ENCODE measurements at regions not wholly inside any gene's neighbourhood (a gene's known extent, or its start where the extent isn't known, plus 50 kb on each side); places are given as distances from the start of the nearest gene placed in this dataset.
"Not testable (repeated sequence)": the region's sequence is repeated elsewhere in the genome, so short reads cannot be mapped to it uniquely, and the experiment has no call there.

GRCh38 chr5:2832394-2832793 lies 80.9 kb upstream of the IRX2 start:
- H4K20me1 ChIP-seq (ENCODE audit: insufficient read depth, low read depth, low read length) = no peaks in the 10 kb centered on the region
- DNase-seq = no peak
- H3K36me3 ChIP-seq (ENCODE audit: insufficient read depth, low read length) = no peaks in the 10 kb centered on the region
- H3K9me3 ChIP-seq (ENCODE audit: low read length) = no peaks in the 10 kb centered on the region; the same call in none of the 2 replicates
- H3K4me3 ChIP-seq (ENCODE audit: low read length) = no peak overlapping the region
- H3K4me1 ChIP-seq (ENCODE audit: low read length) = no peaks in the 10 kb centered on the region
- no peak overlapping the region for H2AFZ ChIP-seq (ENCODE audit: low read length)
- no peak overlapping the region for H3K4me2 ChIP-seq (ENCODE audit: low read depth, low read length, poor library complexity, severe bottlenecking)
- H3K9ac ChIP-seq (ENCODE audit: low read length) = no peak overlapping the region
- no peaks in the 10 kb centered on the region for H3K79me2 ChIP-seq (ENCODE audit: low read length)
- H3K27me3 ChIP-seq (ENCODE audit: low read length) = no peaks in the 10 kb centered on the region
- no peak overlapping the region for H3K27ac ChIP-seq (ENCODE audit: low read length)
- no peaks in the 10 kb centered on the region for H3K9me2 ChIP-seq (replicated peaks; ENCODE audit: insufficient read depth, low read length)

GRCh38 chr5:2829239-2829638 lies 77.8 kb upstream of the IRX2 start:
- H3K9ac ChIP-seq (ENCODE audit: low read length) = no peak overlapping the region
- no peak for DNase-seq
- peaks cover 4% of the 10 kb centered on the region for H3K9me3 ChIP-seq (ENCODE audit: low read length)
- H3K4me2 ChIP-seq (ENCODE audit: low read depth, low read length, poor library complexity, severe bottlenecking) = no peak overlapping the region
- no peaks in the 10 kb centered on the region for H3K79me2 ChIP-seq (ENCODE audit: low read length)
- no peak overlapping the region for H3K4me3 ChIP-seq (ENCODE audit: low read length)
- no peak overlapping the region for H2AFZ ChIP-seq (ENCODE audit: low read length)
- no peaks in the 10 kb centered on the region for H4K20me1 ChIP-seq (ENCODE audit: insufficient read depth, low read depth, low read length)
- H3K36me3 ChIP-seq (ENCODE audit: insufficient read depth, low read length) = no peaks in the 10 kb centered on the region
- no peaks in the 10 kb centered on the region for H3K27me3 ChIP-seq (ENCODE audit: low read length)
- H3K27ac ChIP-seq (ENCODE audit: low read length) = no peak overlapping the region
- H3K4me1 ChIP-seq (ENCODE audit: low read length) = no peaks in the 10 kb centered on the region
- no peaks in the 10 kb centered on the region for H3K9me2 ChIP-seq (replicated peaks; ENCODE audit: insufficient read depth, low read length)

DNA sequence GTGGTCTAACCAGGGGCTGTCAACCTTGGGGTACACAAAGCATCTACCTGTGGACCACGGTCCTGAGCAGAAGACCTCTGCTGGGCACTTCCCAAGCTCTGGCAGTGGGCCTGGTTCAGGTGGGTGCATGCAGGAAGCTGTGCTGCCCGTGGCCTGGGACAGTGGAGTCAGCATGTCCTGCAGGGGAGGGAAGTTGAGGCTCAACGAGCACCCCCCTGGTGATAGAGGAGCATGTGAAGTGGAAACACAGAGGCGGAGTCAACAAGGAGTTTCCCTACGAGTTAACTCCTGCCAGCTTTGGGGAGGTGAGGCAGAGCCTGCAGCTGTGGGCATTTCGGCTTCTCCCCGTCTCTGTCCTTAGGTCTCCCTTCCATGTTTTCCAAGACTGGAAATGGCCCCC lies 67.5 kb upstream of the IRX2 start:
- Histone ChIP-seq H4K20me1 (ENCODE audit: insufficient read depth, low read depth, low read length) (no peaks in the 10 kb centered on the region), H3K4me3 (ENCODE audit: low read length) (no peak overlapping the region), H3K9me2 (replicated peaks; ENCODE audit: insufficient read depth, low read length) (no peaks in the 10 kb centered on the region), H3K27me3 (ENCODE audit: low read length) (no peaks in the 10 kb centered on the region), H3K9me3 (ENCODE audit: low read length) (no peaks in the 10 kb centered on the region; the same call in 1 of the 2 replicates), H2AFZ (ENCODE audit: low read length) (no peak overlapping the region), H3K4me1 (ENCODE audit: low read length) (no peaks in the 10 kb centered on the region), H3K27ac (ENCODE audit: low read length) (no peak overlapping the region), H3K9ac (ENCODE audit: low read length) (no peak overlapping the region), H3K36me3 (ENCODE audit: insufficient read depth, low read length) (no peaks in the 10 kb centered on the region), H3K79me2 (ENCODE audit: low read length) (no peaks in the 10 kb centered on the region), H3K4me2 (ENCODE audit: low read depth, low read length, poor library complexity, severe bottlenecking) (no peak overlapping the region)
- DNase-seq = no peak

DNA sequence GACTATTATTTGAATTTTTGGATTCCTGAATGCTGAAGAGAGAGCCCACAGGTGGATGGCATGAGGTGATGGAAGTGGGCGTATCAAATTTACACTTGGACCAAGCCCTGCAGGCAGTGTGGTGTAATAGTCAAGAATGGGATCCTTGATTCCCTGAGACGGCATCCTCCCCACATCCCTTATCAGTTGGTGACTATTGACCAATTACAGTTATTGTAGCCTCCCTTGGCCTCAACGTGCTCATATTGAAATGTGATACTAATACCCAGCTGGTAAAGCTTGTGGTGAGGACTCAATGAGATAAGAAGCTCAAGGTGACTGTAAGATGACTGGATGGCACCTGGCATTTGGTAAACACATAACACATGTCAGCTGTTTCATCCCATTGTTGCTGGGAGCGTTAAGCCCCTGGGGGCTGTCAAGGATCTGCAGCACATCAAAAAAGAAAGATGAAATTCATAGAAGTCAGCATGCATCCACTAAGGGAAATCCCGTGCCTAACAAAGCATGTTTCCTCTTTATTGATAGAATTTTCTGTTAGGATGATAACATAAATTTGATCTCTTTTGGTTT lies 65.6 kb upstream of the IRX2 start:
- H3K4me1 ChIP-seq (ENCODE audit: low read length) = no peaks in the 10 kb centered on the region
- no peaks in the 10 kb centered on the region; the same call in 1 of the 2 replicates for H3K9me3 ChIP-seq (ENCODE audit: low read length)
- H4K20me1 ChIP-seq (ENCODE audit: insufficient read depth, low read depth, low read length) = no peaks in the 10 kb centered on the region
- no peaks in the 10 kb centered on the region for H3K27me3 ChIP-seq (ENCODE audit: low read length)
- no peak for DNase-seq
- no peaks in the 10 kb centered on the region for H3K79me2 ChIP-seq (ENCODE audit: low read length)
- no peak overlapping the region for H3K4me3 ChIP-seq (ENCODE audit: low read length)
- H3K9ac ChIP-seq (ENCODE audit: low read length) = no peak overlapping the region
- H3K27ac ChIP-seq (ENCODE audit: low read length) = no peak overlapping the region
- H3K36me3 ChIP-seq (ENCODE audit: insufficient read depth, low read length) = no peaks in the 10 kb centered on the region
- no peaks in the 10 kb centered on the region for H3K9me2 ChIP-seq (replicated peaks; ENCODE audit: insufficient read depth, low read length)
- H2AFZ ChIP-seq (ENCODE audit: low read length) = no peak overlapping the region
- no peak overlapping the region for H3K4me2 ChIP-seq (ENCODE audit: low read depth, low read length, poor library complexity, severe bottlenecking)

- no peak overlapping the region for H2AFZ ChIP-seq (ENCODE audit: low read length)
- H3K36me3 ChIP-seq (ENCODE audit: insufficient read depth, low read length) = no peaks in the 10 kb centered on the region
- H3K27me3 ChIP-seq (ENCODE audit: low read length) = no peaks in the 10 kb centered on the region
- peaks cover 7% of the 10 kb centered on the region for H3K9me3 ChIP-seq (ENCODE audit: low read length)
- no peak overlapping the region for H3K4me2 ChIP-seq (ENCODE audit: low read depth, low read length, poor library complexity, severe bottlenecking)
- H4K20me1 ChIP-seq (ENCODE audit: insufficient read depth, low read depth, low read length) = no peaks in the 10 kb centered on the region
- H3K9me2 ChIP-seq (replicated peaks; ENCODE audit: insufficient read depth, low read length) = no peaks in the 10 kb centered on the region
- no peak overlapping the region for H3K9ac ChIP-seq (ENCODE audit: low read length)
- no peak for DNase-seq
- H3K4me3 ChIP-seq (ENCODE audit: low read length) = no peak overlapping the region
- H3K79me2 ChIP-seq (ENCODE audit: low read length) = no peaks in the 10 kb centered on the region
- no peaks in the 10 kb centered on the region for H3K4me1 ChIP-seq (ENCODE audit: low read length)
- H3K27ac ChIP-seq (ENCODE audit: low read length) = no peak overlapping the region
These were observed 62.2 kb upstream of the IRX2 start for GRCh38 chr5:2813678-2814077.

DNA sequence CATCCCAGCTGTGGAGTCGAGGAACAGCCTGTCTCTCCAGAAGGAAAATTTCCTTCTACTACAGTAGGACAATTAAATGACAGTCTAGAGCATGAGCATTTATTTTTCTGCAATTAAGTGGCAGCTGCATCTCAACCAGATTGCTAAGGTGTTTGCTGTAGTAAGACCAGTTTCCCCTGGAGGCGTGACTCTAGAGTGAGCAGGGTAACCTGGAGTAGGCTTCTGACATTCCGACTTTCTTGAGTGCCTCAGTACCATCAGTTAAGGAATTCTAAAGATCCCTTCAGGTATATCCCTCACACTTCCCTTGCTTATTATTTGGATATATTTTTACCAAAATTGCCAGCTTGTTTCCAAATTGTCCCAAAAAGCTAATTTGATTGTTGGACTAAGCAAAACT lies 59.2 kb upstream of the IRX2 start:
- Histone ChIP-seq H3K27ac (ENCODE audit: low read length) (no peak overlapping the region), H3K27me3 (ENCODE audit: low read length) (no peaks in the 10 kb centered on the region)
- DNase-seq = no peak

GRCh38 chr5:2807244-2807643 lies 55.8 kb upstream of the IRX2 start:
- H3K9me3 ChIP-seq (ENCODE audit: low read length) = peaks cover 14% of the 10 kb centered on the region
- not testable (repeated sequence) for H3K36me3 ChIP-seq (ENCODE audit: insufficient read depth, low read length); H3K4me1 ChIP-seq (ENCODE audit: low read length); H3K79me2 ChIP-seq (ENCODE audit: low read length); H3K9ac ChIP-seq (ENCODE audit: low read length); H4K20me1 ChIP-seq (ENCODE audit: insufficient read depth, low read depth, low read length); H3K9me2 ChIP-seq (replicated peaks; ENCODE audit: insufficient read depth, low read length); H3K27ac ChIP-seq (ENCODE audit: low read length); H3K4me2 ChIP-seq (ENCODE audit: low read depth, low read length, poor library complexity, severe bottlenecking); DNase-seq; H3K27me3 ChIP-seq (ENCODE audit: low read length); H3K4me3 ChIP-seq (ENCODE audit: low read length); H2AFZ ChIP-seq (ENCODE audit: low read length)

More for the DNA sequence above, 59.2 kb upstream of the IRX2 start:
- Histone ChIP-seq H3K9me3 (ENCODE audit: low read length) (peaks cover 14% of the 10 kb centered on the region), H3K4me1 (ENCODE audit: low read length) (no peaks in the 10 kb centered on the region), H3K4me3 (ENCODE audit: low read length) (no peak overlapping the region), H4K20me1 (ENCODE audit: insufficient read depth, low read depth, low read length) (no peaks in the 10 kb centered on the region), H3K4me2 (ENCODE audit: low read depth, low read length, poor library complexity, severe bottlenecking) (no peak overlapping the region), H3K9ac (ENCODE audit: low read length) (no peak overlapping the region), H3K79me2 (ENCODE audit: low read length) (no peaks in the 10 kb centered on the region), H3K36me3 (ENCODE audit: insufficient read depth, low read length) (no peaks in the 10 kb centered on the region), H2AFZ (ENCODE audit: low read length) (no peak overlapping the region), H3K9me2 (replicated peaks; ENCODE audit: insufficient read depth, low read length) (no peaks in the 10 kb centered on the region)

DNA sequence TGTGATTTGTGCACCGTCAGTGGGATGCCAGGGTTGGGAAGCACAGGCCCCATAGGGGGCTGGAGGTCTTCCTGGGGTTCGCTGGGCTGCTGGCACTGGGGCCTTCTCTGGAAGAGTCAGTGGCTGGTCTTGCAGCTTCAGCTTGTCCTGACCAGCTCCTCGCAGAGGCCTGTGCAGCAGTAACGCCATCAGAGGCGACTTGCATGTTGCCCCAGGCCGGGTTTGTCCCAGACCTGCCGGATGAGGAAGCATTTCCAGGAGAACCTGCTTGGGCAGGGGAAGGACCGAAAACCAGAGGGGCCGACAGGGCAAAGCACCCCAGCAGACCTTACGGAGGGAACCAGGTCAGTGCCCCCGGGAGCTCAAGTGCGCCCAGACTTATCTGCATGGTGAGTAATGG lies 54.7 kb upstream of the IRX2 start:
- no peaks in the 10 kb centered on the region for H4K20me1 ChIP-seq (ENCODE audit: insufficient read depth, low read depth, low read length)
- DNase-seq = no peak
- H2AFZ ChIP-seq (ENCODE audit: low read length) = no peak overlapping the region
- H3K4me3 ChIP-seq (ENCODE audit: low read length) = no peak overlapping the region
- no peaks in the 10 kb centered on the region for H3K9me2 ChIP-seq (replicated peaks; ENCODE audit: insufficient read depth, low read length)
- no peak overlapping the region for H3K9ac ChIP-seq (ENCODE audit: low read length)
- H3K9me3 ChIP-seq (ENCODE audit: low read length) = peaks cover 14% of the 10 kb centered on the region
- H3K79me2 ChIP-seq (ENCODE audit: low read length) = no peaks in the 10 kb centered on the region
- no peaks in the 10 kb centered on the region for H3K27me3 ChIP-seq (ENCODE audit: low read length)
- H3K36me3 ChIP-seq (ENCODE audit: insufficient read depth, low read length) = no peaks in the 10 kb centered on the region
- no peak overlapping the region for H3K4me2 ChIP-seq (ENCODE audit: low read depth, low read length, poor library complexity, severe bottlenecking)
- no peak overlapping the region for H3K27ac ChIP-seq (ENCODE audit: low read length)
- H3K4me1 ChIP-seq (ENCODE audit: low read length) = no peaks in the 10 kb centered on the region

- H3K9ac ChIP-seq (ENCODE audit: low read length) = no peak overlapping the region
- H3K4me3 ChIP-seq (ENCODE audit: low read length) = no peak overlapping the region
- H3K27ac ChIP-seq (ENCODE audit: low read length) = no peak overlapping the region
- H3K4me2 ChIP-seq (ENCODE audit: low read depth, low read length, poor library complexity, severe bottlenecking) = no peak overlapping the region
- H2AFZ ChIP-seq (ENCODE audit: low read length) = no peak overlapping the region
- no peak for DNase-seq
- H3K79me2 ChIP-seq (ENCODE audit: low read length) = no peaks in the 10 kb centered on the region
- H3K9me3 ChIP-seq (ENCODE audit: low read length) = peaks cover 14% of the 10 kb centered on the region
- no peaks in the 10 kb centered on the region for H3K27me3 ChIP-seq (ENCODE audit: low read length)
- no peaks in the 10 kb centered on the region for H4K20me1 ChIP-seq (ENCODE audit: insufficient read depth, low read depth, low read length)
- H3K36me3 ChIP-seq (ENCODE audit: insufficient read depth, low read length) = no peaks in the 10 kb centered on the region
- H3K9me2 ChIP-seq (replicated peaks; ENCODE audit: insufficient read depth, low read length) = no peaks in the 10 kb centered on the region
- H3K4me1 ChIP-seq (ENCODE audit: low read length) = no peaks in the 10 kb centered on the region
These were observed 53.6 kb upstream of the IRX2 start for GRCh38 chr5:2805080-2805479.

Data from Karpas-422 (cell line).